Neural cell (in vitro differentiated cells): ENCODE measurements at regions not wholly inside any gene's neighbourhood (a gene's known extent, or its start where the extent isn't known, plus 50 kb on each side); places are given as distances from the start of the nearest gene placed in this dataset.

ENCODE experiments used
- H2AFZ ChIP-seq: fragments of 200-600, 300-800 bp; sonication (generic), shearing (Covaris generic); 2 replicates; pipeline ENCODE4 v1.6.0; 2014; ENCODE audit warnings: low read depth, mild to moderate bottlenecking, antibody characterized with exemption, low read length, moderate library complexity
- H3F3A ChIP-seq: fragments of 200-600 bp; shearing (Covaris generic); 2 replicates; pipeline ENCODE4 v1.6.1; 2016; ENCODE audit warnings: mild to moderate bottlenecking, moderate library complexity, mixed read lengths, antibody characterized with exemption, low read length; ENCODE audit not compliant: insufficient read depth, poor library complexity, severe bottlenecking
- H3K27ac ChIP-seq: fragments of 200-600, 300-800 bp; sonication (generic), shearing (Covaris generic); 2 replicates; pipeline ENCODE4 v1.5.1; 2014; ENCODE audit warnings: mild to moderate bottlenecking, low read length, moderate library complexity
- H3K27me3 ChIP-seq: fragments of 300-800, 200-600 bp; sonication (generic), shearing (Covaris generic); 2 replicates; pipeline ENCODE4 v1.6.0; 2014; ENCODE audit warnings: mild to moderate bottlenecking, low read depth, low read length, moderate library complexity; ENCODE audit not compliant: insufficient read depth
- H3K36me3 ChIP-seq: fragments of 300-800, 200-600 bp; sonication (generic), shearing (Covaris generic); 2 replicates; pipeline ENCODE4 v1.5.1; 2014; ENCODE audit warnings: mild to moderate bottlenecking, antibody characterized with exemption, low read length, moderate library complexity; ENCODE audit not compliant: insufficient read depth
- H3K4me2 ChIP-seq: fragments of 300-800, 200-600 bp; sonication (generic), shearing (Covaris generic); 2 replicates; pipeline ENCODE4 v1.6.0; 2014; ENCODE audit warnings: mild to moderate bottlenecking, low read length
- H3K4me3 ChIP-seq: fragments of 300-800, 200-600 bp; sonication (generic), shearing (Covaris generic); 2 replicates; pipeline ENCODE4 v1.5.1; 2014; ENCODE audit warnings: mild to moderate bottlenecking, low read length, moderate library complexity
- H3K79me2 ChIP-seq: fragments of 200-600 bp; shearing (Covaris generic); replicated peaks from 2 replicates; pipeline ENCODE4 v1.6.0; 2014; ENCODE audit warnings: mild to moderate bottlenecking, low read length, moderate library complexity; ENCODE audit not compliant: insufficient read depth
- H3K9ac ChIP-seq: fragments of 300-800, 200-600 bp; sonication (generic), shearing (Covaris generic); 2 replicates; pipeline ENCODE4 v1.6.1; 2016; ENCODE audit warnings: mild to moderate bottlenecking, low read length, mixed read lengths
- H3K9me2 ChIP-seq: fragments of 200-600 bp; shearing (Covaris generic); 2 replicates; pipeline ENCODE4 v1.6.1; 2016; ENCODE audit warnings: mild to moderate bottlenecking, low read length, mixed read lengths; ENCODE audit not compliant: insufficient read depth
- H3K9me3 ChIP-seq: fragments of 200-600, 300-800 bp; sonication (generic), shearing (Covaris generic); 2 replicates; pipeline ENCODE4 v1.6.1; 2016; ENCODE audit warnings: mild to moderate bottlenecking, mixed run types, low read length, moderate library complexity, mixed read lengths
- H4K20me1 ChIP-seq: fragments of 200-600 bp; shearing (Covaris generic); 2 replicates; pipeline ENCODE4 v1.6.1; 2016; ENCODE audit warnings: mild to moderate bottlenecking, mixed run types; ENCODE audit not compliant: insufficient read depth
- EP300 ChIP-seq: fragments of 450-650 bp; conservative IDR thresholded peaks from 2 replicates; pipeline ENCODE4 v1.6.1; 2014; ENCODE audit warnings: antibody characterized with exemption, mild to moderate bottlenecking, moderate library complexity; ENCODE audit not compliant: poor library complexity, severe bottlenecking
- EZH2 ChIP-seq: fragments of 200-600, 300-800 bp; shearing (Covaris generic), sonication (generic); IDR thresholded peaks from 2 replicates; pipeline ENCODE4 v1.6.1; 2014; ENCODE audit warnings: antibody characterized with exemption, low read length, borderline replicate concordance, mild to moderate bottlenecking; ENCODE audit not compliant: insufficient read depth, poor library complexity, severe bottlenecking
- MXI1 ChIP-seq: fragments of 450-650 bp; conservative IDR thresholded peaks from 2 replicates; pipeline ENCODE4 v1.6.1; 2014; ENCODE audit warnings: antibody characterized with exemption, mild to moderate bottlenecking; ENCODE audit not compliant: poor library complexity, severe bottlenecking
- POLR2AphosphoS5 ChIP-seq: IDR thresholded peaks from 2 replicates; pipeline ENCODE4 v1.6.1; 2012
- RAD21 ChIP-seq: fragments of 450-650 bp; conservative IDR thresholded peaks from 2 replicates; pipeline ENCODE4 v1.6.1; 2014; ENCODE audit warnings: antibody characterized with exemption, mild to moderate bottlenecking, moderate library complexity
- SMC3 ChIP-seq: fragments of 450-650 bp; conservative IDR thresholded peaks from 2 replicates; pipeline ENCODE4 v1.6.1; 2014; ENCODE audit warnings: antibody characterized with exemption, mild to moderate bottlenecking, moderate library complexity; ENCODE audit not compliant: poor library complexity
- TAF1 ChIP-seq: IDR thresholded peaks from 2 replicates; pipeline ENCODE4 v1.6.1; 2012; ENCODE audit warnings: low read depth
- TF ChIP-seq, protein P1 (sequence below): IDR thresholded peaks from 2 replicates; pipeline ENCODE4 v1.6.1; 2012; ENCODE audit warnings: borderline replicate concordance
- TF ChIP-seq, protein P2 (sequence below): fragments of 450-650 bp; IDR thresholded peaks from 2 replicates; pipeline ENCODE4 v1.5.1; 2014; ENCODE audit warnings: antibody characterized with exemption, mild to moderate bottlenecking, moderate library complexity; ENCODE audit not compliant: poor library complexity, severe bottlenecking

DNA sequence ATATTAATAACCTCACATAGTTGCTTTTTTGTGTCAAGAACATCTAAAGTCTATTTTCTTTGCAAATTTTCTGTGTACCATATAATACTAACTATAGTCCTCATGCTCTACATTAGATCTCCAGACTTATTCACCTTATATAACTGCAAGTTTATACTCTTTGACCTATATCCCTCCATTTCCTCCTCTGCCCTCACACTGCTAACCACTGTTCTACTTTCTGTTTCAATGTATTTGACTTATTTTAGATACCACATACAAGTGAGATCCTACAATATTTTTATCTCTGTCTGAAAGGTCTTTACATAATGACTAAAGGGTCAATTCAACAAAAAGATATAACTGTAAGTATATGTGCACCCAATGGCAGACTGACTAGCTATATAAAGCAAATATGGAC, 789.7 kb upstream of the ZNF608 start:
- Histone ChIP-seq H3K4me2 (no peak overlapping the region), H2AFZ (no peak overlapping the region), H3K27ac (no peak overlapping the region)

DNA sequence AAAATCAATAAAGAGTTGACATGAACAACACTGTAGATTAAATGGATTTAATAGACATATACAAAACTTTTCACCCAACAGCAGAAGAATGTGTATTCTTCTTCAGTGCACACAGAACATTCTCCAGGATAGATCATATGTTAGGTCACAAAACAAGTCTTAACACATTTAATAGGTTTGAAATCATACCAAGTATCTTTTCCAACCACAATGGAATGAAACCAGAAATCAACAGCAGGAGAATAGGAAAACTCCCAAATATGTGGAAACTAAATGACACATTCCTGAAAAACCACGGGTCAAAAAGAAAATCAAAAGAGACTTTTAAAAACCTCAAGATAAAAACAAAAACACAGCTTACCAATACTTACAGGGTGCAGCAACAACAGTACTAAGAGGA, 790.1 kb upstream of the ZNF608 start:
- H3K27me3 ChIP-seq, result no peaks in the 10 kb centered on the region
- TF ChIP-seq RAD21 (no peak), EP300 (no peak), MXI1 (no peak), SMC3 (no peak), POLR2AphosphoS5 (no peak), TAF1 (no peak)
- TF ChIP-seq, protein P1, sequence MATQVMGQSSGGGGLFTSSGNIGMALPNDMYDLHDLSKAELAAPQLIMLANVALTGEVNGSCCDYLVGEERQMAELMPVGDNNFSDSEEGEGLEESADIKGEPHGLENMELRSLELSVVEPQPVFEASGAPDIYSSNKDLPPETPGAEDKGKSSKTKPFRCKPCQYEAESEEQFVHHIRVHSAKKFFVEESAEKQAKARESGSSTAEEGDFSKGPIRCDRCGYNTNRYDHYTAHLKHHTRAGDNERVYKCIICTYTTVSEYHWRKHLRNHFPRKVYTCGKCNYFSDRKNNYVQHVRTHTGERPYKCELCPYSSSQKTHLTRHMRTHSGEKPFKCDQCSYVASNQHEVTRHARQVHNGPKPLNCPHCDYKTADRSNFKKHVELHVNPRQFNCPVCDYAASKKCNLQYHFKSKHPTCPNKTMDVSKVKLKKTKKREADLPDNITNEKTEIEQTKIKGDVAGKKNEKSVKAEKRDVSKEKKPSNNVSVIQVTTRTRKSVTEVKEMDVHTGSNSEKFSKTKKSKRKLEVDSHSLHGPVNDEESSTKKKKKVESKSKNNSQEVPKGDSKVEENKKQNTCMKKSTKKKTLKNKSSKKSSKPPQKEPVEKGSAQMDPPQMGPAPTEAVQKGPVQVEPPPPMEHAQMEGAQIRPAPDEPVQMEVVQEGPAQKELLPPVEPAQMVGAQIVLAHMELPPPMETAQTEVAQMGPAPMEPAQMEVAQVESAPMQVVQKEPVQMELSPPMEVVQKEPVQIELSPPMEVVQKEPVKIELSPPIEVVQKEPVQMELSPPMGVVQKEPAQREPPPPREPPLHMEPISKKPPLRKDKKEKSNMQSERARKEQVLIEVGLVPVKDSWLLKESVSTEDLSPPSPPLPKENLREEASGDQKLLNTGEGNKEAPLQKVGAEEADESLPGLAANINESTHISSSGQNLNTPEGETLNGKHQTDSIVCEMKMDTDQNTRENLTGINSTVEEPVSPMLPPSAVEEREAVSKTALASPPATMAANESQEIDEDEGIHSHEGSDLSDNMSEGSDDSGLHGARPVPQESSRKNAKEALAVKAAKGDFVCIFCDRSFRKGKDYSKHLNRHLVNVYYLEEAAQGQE, result no peak
- TF ChIP-seq, protein P2, sequence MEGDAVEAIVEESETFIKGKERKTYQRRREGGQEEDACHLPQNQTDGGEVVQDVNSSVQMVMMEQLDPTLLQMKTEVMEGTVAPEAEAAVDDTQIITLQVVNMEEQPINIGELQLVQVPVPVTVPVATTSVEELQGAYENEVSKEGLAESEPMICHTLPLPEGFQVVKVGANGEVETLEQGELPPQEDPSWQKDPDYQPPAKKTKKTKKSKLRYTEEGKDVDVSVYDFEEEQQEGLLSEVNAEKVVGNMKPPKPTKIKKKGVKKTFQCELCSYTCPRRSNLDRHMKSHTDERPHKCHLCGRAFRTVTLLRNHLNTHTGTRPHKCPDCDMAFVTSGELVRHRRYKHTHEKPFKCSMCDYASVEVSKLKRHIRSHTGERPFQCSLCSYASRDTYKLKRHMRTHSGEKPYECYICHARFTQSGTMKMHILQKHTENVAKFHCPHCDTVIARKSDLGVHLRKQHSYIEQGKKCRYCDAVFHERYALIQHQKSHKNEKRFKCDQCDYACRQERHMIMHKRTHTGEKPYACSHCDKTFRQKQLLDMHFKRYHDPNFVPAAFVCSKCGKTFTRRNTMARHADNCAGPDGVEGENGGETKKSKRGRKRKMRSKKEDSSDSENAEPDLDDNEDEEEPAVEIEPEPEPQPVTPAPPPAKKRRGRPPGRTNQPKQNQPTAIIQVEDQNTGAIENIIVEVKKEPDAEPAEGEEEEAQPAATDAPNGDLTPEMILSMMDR, result no peak

More for the DNA sequence above, 789.7 kb upstream of the ZNF608 start:
- Histone ChIP-seq H3K4me3 (no peak overlapping the region), H4K20me1 (no peaks in the 10 kb centered on the region), H3K9ac (no peak overlapping the region), H3K36me3 (no peaks in the 10 kb centered on the region), H3K9me3 (no peaks in the 10 kb centered on the region), H3K9me2 (no peaks in the 10 kb centered on the region), H3K79me2 (no peaks in the 10 kb centered on the region), H3K27me3 (no peaks in the 10 kb centered on the region), H3F3A (no peaks in the 10 kb centered on the region)
- TF ChIP-seq EZH2, result no peak
- TF ChIP-seq, protein P1, result no peak
- TF ChIP-seq RAD21, result no peak
- no peak for TF ChIP-seq TAF1
- TF ChIP-seq SMC3, result no peak
- TF ChIP-seq MXI1, result no peak
- TF ChIP-seq, protein P2, result no peak
- no peak for TF ChIP-seq EP300
- TF ChIP-seq POLR2AphosphoS5, result no peak

More for the DNA sequence above, 790.1 kb upstream of the ZNF608 start:
- no peaks in the 10 kb centered on the region for H3K9me3 ChIP-seq
- no peak overlapping the region for H3K4me3 ChIP-seq
- H3K36me3 ChIP-seq, result no peaks in the 10 kb centered on the region
- H3K79me2 ChIP-seq, result no peaks in the 10 kb centered on the region
- no peaks in the 10 kb centered on the region for H4K20me1 ChIP-seq
- H3K9me2 ChIP-seq, result no peaks in the 10 kb centered on the region
- no peak overlapping the region for H3K9ac ChIP-seq
- no peaks in the 10 kb centered on the region for H3F3A ChIP-seq
- H3K4me2 ChIP-seq, result no peak overlapping the region
- H3K27ac ChIP-seq, result no peak overlapping the region
- no peak overlapping the region for H2AFZ ChIP-seq
